ENCODE measurements at regions not wholly inside any gene's neighbourhood (a gene's known extent, or its start where the extent isn't known, plus 50 kb on each side); places are given as distances from the start of the nearest gene placed in this dataset.
"Not testable (repeated sequence)": the region's sequence is repeated elsewhere in the genome, so short reads cannot be mapped to it uniquely, and the experiment has no call there.

- no peak for DNase-seq (ENCODE audit: insufficient read length, low spot score)
- FAIRE-seq, result no peak
Observed at GRCh38 chr9:135394699-135395645, 84.6 kb upstream of the PPP1R26 start.

GRCh38 chr9:135397142-135397541 lies 82.4 kb upstream of the PPP1R26 start:
- FAIRE-seq, result no peak
- DNase-seq (ENCODE audit: insufficient read length, low spot score), result no peak

- DNase-seq (ENCODE audit: insufficient read length, low spot score) (no peak), FAIRE-seq (no peak)
Observed at GRCh38 chr9:135399000-135399649, 80.5 kb upstream of the PPP1R26 start.

DNA sequence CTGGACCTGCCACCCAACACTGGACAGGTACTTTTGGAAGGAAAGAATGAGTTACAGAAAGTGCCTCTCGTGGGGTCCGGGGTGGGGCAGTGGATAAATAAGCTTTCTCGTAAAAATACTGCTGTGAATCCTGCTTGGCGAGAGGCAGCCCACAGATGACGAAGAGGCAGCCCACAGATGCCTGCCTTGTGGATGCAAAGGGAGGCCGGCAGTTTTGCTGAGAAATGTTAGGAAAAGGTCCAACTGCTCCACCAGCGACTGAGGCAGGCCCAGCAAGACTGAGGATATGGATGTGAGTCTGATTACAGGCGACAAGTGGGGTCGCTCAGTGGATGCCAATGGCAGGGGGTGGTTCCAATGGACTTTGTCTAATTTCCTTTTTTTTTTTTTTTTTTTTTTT lies 79.1 kb upstream of the PPP1R26 start:
- no peak for FAIRE-seq

GRCh38 chr9:135401218-135401617 lies 78.4 kb upstream of the PPP1R26 start:
- FAIRE-seq, result no peak
- no peak for DNase-seq (ENCODE audit: insufficient read length, low spot score)

More for the DNA sequence above, 79.1 kb upstream of the PPP1R26 start:
- DNase-seq (ENCODE audit: insufficient read length, low spot score), result no peak

- FAIRE-seq (no peak), DNase-seq (ENCODE audit: insufficient read length, low spot score) (no peak)
Observed at GRCh38 chr9:135402048-135402738, 77.4 kb upstream of the PPP1R26 start.

DNA sequence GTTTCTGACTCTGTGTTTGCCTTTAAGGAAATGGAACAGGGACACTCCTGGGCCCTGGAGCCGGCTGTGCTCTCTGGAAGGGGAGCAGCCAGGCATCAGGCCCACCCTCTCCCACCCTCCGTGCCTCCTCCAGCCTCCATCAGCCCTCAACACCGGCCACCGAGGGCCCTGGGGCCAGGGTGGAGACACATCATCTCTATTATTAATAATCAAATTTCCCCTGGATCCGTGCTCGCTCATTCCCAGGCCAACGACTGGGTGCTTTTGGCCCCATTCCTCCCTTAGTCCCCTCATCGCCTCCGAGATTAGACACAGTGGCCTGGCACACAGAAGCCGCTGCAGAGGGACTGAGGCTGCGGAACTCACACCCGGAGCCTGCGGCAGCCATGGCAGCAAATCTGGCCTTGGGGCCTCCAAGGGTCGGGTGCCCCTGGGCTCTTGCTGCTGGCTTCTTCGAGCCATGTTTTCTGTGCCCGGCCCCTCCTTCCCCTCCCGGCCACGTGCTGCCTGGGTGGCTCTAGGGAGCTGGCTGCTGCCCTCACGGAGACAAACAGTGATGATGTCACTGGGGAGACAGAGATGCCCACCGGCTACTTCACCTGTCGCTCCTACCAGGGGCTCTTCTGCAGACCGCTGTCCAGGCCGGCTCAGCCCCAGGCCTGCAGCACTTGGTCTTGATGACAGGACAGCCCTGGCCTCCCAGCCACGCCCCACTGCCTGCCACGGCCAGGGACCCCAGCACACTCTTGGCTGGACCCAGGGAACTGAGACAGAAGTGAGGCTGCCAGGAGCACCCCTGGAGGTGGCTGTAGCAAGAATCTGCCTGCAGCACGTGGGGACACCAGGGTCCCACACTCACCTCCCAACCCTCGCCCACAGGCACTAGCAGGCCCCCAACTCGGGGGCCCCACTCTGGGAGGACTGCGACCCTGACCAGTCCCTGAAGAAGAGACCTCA lies 76.6 kb upstream of the PPP1R26 start:
- FAIRE-seq, result no peak
- no peak for DNase-seq (ENCODE audit: insufficient read length, low spot score)

DNA sequence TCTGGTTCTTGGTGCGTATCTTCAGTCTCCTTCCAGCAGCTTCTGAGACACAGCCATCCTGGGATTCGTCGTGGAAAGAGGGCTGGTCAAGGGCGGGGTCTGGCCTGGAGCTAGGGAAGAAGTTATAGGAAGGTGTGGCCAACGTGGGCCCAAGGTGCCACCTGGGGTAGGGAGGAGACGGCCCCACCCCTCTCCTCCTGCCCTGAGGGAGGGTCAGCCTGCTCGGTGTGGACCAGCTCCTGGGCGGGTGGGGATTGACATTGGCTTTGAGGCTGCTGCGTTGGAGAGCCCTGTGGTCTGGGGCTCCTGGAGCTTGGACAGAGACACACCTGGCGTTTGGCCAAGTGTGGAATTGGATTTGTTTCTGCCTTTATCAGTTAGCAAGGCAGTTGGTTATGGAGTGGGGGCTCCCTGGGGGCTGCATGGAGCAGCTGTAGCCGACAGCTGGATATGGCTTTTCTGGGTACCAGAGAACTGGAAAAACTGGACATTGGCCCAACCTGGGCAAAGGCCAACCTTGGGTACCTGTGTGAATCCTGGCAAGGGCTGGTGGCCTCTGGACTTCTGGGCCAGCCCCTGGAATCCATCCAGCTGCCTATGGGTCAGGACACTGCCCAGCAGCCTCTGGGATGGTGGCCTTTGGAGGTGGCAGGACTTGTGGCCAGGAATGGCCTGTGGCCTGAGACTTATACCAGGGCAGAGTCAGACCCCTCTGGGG lies 75.7 kb upstream of the PPP1R26 start:
- no peak for FAIRE-seq
- no peak for DNase-seq (ENCODE audit: insufficient read length, low spot score)

DNA sequence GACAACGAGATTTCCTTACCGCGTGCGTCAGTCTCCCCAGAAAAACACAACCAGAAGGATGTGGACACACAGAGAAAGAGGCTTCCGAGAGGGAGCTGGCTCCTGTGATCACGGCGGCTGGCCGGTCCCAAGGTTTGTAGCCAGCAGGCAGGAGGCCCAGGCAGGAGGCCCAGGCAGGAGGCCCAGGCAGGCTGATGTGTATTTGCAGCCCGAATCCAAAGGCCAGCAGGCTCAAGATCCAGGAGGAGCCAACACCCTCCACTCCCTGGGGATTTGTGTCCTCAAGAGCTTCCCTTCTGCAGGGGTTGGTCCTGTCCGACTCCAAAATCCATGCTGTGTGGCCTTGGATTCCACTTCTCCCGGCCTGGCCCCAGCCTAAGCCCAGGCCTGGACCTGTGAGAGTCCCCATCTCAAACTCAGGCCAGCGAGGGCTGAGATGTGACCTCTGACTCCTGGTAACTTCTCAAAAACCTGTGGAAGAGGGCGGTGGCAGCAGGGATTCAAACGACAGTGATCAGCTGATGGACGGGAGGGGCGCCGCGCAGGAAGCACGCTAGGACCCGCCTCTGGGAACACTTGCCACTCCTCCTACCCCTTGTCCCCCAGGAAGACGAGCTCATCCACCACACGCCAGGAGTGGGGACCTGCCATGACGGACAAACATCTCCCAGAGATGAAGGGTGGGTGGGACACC lies 75.0 kb upstream of the PPP1R26 start:
- no peak for FAIRE-seq
- no peak for DNase-seq (ENCODE audit: insufficient read length, low spot score)

DNA sequence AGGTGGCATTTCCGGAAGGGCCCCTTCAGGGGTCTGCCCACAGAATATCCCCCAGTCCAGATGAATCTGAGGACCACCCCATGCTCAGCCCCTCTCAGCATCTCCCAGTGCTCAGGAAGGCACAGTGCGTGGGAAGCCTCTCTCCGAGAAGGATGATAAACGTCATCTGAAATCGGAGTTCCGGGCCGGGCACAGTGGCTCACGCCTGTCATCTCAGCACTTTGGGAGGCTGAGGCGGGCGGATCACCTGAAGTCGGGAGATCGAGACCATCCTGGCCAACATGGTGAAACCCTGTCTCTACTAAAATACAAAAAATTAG lies 74.5 kb upstream of the PPP1R26 start:
- FAIRE-seq; DNase-seq (ENCODE audit: insufficient read length, low spot score): not testable (repeated sequence)

DNA sequence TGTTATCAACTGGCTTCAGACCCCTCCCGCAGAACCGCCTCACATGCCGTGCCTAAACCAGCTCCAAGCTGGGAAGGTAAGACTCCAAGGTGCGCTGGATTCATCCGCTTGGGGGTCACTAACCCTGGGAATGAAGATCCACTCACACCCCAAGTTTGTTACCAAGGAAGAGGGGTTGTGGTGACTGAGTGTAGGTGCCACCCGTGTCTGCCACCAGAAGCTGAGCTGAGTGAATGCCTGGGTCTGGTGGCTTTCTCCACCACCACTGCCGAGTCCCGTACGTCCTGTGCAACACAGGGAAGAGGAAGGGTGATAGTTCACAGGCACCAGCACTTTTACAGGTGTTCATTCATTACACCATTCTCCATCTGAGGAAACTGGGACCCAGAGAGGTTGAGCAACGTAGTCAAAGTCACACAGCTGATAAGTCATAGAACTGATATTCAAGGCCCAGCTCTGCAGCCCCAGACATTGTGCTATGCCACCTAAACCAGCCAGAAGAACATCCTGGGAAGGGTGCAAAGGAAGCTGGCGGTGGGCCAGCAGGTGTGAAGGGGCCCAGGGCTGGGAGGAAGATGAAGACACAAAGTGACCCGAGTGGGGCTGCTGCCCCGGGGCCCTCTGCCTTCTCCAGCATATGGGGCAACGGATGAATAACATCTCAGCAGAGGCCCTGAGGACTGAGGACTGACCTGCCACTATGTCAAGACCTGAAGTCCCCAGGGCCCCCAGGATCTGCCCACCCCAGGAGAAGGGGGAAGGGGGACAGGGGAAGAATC lies 70.9 kb upstream of the PPP1R26 start:
- FAIRE-seq (no peak), DNase-seq (ENCODE audit: insufficient read length, low spot score) (no peak)

DNA sequence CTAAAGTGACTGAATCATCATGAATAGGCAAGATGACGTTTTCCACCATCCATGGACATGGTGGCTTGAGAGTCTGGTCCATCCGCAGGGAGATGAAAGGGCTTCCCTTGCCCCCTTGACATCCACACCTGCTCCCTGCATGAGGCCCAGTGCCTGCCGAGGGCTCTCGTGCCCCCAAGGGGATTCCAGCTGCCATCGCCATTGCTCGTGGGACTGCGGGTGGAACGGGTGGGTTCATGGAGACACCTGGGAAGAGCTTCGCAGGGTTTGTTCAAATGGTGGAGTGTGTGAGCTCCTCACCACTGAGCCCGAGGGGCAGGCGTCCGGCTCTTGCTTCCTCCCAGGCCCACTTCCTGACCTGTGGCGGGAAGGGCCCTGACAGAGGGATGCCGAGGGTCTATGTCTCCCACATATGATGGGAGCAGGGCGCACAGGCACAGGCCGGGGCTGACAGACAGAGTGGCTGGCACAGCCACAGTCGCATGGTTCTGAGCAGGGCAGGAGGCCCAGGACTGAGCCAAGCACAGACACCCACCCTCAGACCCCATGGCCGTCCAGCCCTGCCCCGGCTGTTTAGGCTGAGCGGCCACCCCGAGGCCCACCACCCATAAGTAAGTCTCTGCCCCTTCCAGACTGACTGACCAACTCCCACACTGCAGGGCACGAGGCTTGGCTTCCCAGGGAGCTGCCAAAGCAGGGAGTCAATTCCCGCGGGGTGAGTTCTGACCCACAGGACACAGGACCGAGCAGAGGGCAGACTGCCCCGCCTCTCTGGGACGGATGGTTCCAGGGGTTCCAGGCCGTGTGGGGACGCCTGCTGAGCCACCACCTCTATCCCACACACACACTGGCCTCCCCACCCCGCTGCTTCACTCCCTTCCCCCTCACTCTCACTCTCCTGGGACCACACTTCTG lies 70.0 kb upstream of the PPP1R26 start:
- DNase-seq (ENCODE audit: insufficient read length, low spot score) (no peak), FAIRE-seq (no peak)

- FAIRE-seq (no peak), DNase-seq (ENCODE audit: insufficient read length, low spot score) (no peak)
Observed at GRCh38 chr9:135410421-135410820, 69.2 kb upstream of the PPP1R26 start.

GRCh38 chr9:135410831-135411473 lies 68.6 kb upstream of the PPP1R26 start:
- no peak for FAIRE-seq
- DNase-seq (ENCODE audit: insufficient read length, low spot score), result no peak

- not testable (repeated sequence) for FAIRE-seq; DNase-seq (ENCODE audit: insufficient read length, low spot score)
Observed at GRCh38 chr9:135411605-135412004, 68.0 kb upstream of the PPP1R26 start.

DNA sequence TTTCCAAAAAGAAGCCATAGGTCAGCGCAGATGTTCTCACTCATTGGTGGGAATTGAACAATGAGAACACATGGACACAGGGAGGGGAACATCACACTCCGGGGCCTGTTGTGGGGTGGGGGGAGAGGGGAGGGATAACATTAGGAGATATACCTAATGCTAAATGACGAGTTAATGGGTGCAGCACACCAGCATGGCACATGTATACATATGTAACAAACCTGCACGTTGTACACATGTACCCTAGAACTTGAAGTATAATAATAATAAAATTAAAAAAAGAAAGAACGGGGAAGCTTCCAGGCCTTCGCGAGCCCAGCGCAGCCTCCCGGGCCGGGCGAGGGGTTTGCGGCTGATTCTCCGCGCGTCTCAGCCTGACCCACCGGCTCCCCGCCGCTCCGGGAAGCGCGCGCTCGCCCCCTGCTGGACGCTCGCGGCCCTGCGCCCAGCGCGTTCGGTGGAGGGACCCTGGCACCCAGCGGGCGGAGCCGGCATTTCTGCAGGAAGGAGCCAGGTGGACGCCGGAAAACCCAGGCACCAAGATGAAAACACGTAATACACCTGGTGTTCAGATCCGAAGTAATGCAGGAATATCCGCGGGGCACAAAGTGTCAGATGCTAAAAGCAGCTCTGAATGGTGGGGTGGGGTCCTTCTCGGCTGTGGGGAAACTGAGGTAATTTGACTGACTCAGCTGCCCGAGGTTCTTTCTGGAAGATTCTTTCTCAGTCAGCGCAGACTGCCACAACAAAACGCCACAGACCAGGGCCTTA lies 67.1 kb upstream of the PPP1R26 start:
- FAIRE-seq, result not testable (repeated sequence)
- peak; percentile 70 for DNase-seq (ENCODE audit: insufficient read length, low spot score)
